Esophagus squamous epithelium (tissue), 4 donors: ENCODE measurements at regions not wholly inside any gene's neighbourhood (a gene's known extent, or its start where the extent isn't known, plus 50 kb on each side); places are given as distances from the start of the nearest gene placed in this dataset.

Source experiments
- CTCF ChIP-seq, 6 experiments: fragments of 450-650 bp in 4 of 6; fragments of 200-600 bp in 2 of 6; sonication (generic) in 2 of 6; IDR thresholded peaks; one replicate each; pipeline ENCODE4 v1.5.1; 2016 to 2019; ENCODE audit warnings: antibody characterized with exemption in 6 of 6, mild to moderate bottlenecking in 4 of 6, moderate library complexity in 4 of 6
- POLR2A ChIP-seq, 4 donors: fragments of 450-650 bp; IDR thresholded peaks; one replicate each; pipeline ENCODE4 v1.6.1; 2017; ENCODE audit warnings: antibody characterized with exemption in 4 of 4, mild to moderate bottlenecking in 4 of 4, moderate library complexity in 3 of 4

DNA sequence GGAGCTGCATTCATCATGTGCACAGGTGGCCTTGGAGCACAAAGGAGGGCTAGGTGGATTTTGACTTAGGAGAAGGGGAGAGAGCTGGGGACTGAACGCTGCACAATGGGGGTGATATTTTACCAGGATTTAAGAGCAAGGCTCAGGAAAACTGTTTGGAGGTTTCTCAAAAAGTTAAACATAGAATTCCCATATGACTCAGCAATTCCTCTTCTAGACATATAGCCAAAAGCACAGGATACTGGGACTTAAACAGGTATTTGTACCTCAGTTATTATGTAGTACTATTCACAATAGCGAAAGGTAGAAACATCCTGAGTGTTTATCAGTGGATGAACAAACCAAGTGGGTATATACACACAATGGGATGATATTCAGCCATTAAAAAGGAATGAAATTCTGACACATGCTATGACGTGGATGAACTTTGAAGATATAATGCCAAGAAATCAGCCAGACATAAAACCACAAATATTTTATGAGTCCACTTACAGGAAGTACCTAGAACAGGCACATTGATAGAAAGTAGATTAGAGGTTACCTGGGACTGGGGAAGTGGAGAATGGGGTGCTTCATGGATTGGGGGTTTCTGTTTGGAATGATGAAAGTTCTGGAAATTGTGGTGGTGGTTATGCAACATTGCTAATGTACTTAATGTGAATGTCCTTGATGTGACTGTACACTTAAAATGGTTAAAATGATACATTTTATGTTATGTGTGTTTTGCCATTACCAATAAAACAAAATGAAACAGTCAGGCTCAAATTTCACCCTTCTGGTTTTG is 216.9 kb downstream of the HAUS1 start:
- TF ChIP-seq POLR2A (IDR thresholded peaks at IDR 0.05) (no peak), CTCF (IDR thresholded peaks at IDR 0.05) (no peak)
